AG04449 (cell line): ENCODE measurements at regions not wholly inside any gene's neighbourhood (a gene's known extent, or its start where the extent isn't known, plus 50 kb on each side); places are given as distances from the start of the nearest gene placed in this dataset.
"Not testable (repeated sequence)": the region's sequence is repeated elsewhere in the genome, so short reads cannot be mapped to it uniquely, and the experiment has no call there.

Source experiments
- CTCF ChIA-PET: fragments of 350-600 bp; formaldehyde crosslinking; extraction: SDS; loops from one replicate; lab custom pipeline; 2021; ENCODE audit warnings: antibody characterized with exemption; lab: Yijun Ruan, JAX
- POLR2A ChIA-PET: fragments of 400-600, 350-600 bp; formaldehyde crosslinking; extraction: SDS; loops from one replicate; lab custom pipeline; 2020; ENCODE audit warnings: antibody characterized with exemption, inconsistent platforms; lab: Yijun Ruan, JAX
- DNase-seq: peaks from one replicate; pipeline ENCODE4 v3.0.0-alpha.2; 2010; ENCODE audit warnings: low read depth, low spot score
- H3K4me3 ChIP-seq: 2 replicates; pipeline ENCODE4 v1.5.1; 2011; ENCODE audit warnings: low read depth, mild to moderate bottlenecking, control low read depth, low read length
- TF ChIP-seq, protein P1 (sequence below): IDR thresholded peaks from one replicate; pipeline ENCODE4 v1.5.1; 2011; ENCODE audit warnings: mild to moderate bottlenecking, moderate library complexity, low read length, control low read depth, inconsistent platforms; ENCODE audit not compliant: insufficient read depth; ENCODE audit errors: missing control alignments

DNA sequence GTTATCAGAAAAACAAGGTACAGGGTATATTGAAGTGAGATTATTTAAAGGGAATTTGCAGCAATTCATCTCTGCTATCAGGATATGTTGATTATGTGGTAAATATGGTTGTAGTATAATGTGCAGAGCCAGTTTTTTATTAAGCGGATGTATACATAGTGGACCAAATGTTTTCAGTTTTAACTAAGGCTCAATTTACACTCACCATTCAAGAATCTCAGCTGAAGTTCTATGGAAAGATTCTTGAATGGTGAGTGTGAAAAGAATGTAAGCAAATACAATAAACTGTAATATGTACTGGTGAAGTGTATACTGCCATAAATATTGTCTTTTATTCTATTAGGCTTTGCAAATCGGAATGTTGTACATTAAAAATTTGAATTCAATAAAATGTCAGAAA, 895.9 kb upstream of the CDH10 start:
- CTCF ChIA-PET = no interaction called here
- TF ChIP-seq, protein P1, sequence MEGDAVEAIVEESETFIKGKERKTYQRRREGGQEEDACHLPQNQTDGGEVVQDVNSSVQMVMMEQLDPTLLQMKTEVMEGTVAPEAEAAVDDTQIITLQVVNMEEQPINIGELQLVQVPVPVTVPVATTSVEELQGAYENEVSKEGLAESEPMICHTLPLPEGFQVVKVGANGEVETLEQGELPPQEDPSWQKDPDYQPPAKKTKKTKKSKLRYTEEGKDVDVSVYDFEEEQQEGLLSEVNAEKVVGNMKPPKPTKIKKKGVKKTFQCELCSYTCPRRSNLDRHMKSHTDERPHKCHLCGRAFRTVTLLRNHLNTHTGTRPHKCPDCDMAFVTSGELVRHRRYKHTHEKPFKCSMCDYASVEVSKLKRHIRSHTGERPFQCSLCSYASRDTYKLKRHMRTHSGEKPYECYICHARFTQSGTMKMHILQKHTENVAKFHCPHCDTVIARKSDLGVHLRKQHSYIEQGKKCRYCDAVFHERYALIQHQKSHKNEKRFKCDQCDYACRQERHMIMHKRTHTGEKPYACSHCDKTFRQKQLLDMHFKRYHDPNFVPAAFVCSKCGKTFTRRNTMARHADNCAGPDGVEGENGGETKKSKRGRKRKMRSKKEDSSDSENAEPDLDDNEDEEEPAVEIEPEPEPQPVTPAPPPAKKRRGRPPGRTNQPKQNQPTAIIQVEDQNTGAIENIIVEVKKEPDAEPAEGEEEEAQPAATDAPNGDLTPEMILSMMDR = no peak
- no peak for DNase-seq
- H3K4me3 ChIP-seq = no peak overlapping the region
- POLR2A ChIA-PET = no interaction called here

DNA sequence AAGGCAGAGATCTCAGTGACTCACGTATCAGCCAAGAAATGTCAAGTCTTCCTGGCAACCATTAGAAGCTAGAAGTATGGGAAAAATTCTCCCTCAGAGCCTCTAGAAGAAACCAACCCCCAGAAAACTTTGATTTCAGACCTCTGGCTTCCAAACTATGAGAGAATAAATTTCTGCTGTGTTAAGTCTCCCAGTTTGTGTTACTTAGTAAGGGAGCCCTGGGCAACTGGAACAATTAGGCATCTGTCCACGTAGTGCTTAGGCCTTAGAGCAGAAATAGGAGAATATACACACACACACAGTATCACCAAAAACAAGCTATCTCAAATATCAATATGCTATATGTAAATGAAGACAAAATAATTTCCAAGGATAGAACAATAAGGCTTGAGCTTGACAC, 894.8 kb upstream of the CDH10 start:
- no peak for DNase-seq
- POLR2A ChIA-PET = no interaction called here

DNA sequence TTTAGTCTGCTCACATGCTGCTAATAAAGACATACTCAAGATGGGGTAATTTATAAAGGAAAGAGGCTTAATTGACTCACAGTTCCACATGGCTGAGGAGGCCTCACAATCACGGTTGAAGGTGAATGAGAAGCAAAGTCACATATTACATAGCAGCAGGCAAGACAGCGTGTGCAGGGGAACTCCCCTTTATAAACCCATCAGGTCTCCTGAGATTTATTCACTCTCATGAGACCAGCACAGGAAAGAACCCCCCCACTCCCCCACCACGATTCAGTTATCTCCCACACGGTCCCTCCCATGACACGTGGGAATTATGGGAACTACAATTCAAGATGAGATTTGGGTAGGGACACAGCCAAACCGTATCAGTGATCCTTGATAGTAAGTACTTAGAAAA, 891.7 kb upstream of the CDH10 start:
- CTCF ChIA-PET, POLR2A ChIA-PET, DNase-seq, H3K4me3 ChIP-seq: not testable (repeated sequence)

More for the DNA sequence above, 894.8 kb upstream of the CDH10 start:
- H3K4me3 ChIP-seq = no peak overlapping the region
- TF ChIP-seq, protein P1 = no peak
- CTCF ChIA-PET = no interaction called here

DNA sequence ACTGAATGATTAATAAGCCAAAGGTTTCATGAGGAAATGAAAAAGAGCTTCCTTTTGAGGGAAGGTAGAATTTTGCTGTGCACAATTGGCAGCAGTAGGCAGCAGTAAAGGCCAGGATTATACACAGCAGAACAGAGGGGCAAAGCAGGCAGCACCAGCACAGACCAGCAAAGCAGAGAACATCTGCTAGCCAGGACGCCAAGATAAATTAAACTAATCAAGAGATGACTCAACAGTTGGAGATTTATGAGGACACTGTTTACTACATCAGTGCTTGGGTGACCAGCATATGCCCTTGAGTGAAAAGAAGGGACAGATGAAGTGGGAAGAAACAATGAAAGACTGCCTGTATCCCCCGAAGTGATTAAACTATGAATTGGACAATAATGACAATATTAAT, 871.4 kb upstream of the CDH10 start:
- no peak for DNase-seq
- ChIA-PET POLR2A (no interaction called here), CTCF (no interaction called here)
- TF ChIP-seq, protein P1 = no peak
- no peak overlapping the region for H3K4me3 ChIP-seq

DNA sequence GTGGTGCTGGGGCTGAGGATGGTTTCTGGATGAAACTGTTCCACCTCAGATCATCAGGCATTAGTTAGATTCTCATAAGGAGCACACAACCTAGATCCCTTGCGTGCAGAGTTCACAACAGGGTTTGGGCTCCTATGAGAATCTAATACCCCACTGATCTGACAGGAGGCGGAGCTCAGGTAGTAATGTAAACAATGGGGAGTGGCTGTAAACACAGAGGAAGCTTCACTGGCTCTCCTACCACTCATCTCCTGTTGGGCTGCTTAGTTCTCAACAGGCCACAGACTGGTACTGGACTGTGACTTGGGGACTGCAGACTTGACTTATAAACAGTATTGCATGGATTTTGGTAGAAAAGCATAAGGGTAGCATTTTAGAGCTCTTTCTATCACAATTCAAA, 870.7 kb upstream of the CDH10 start:
- CTCF ChIA-PET = no interaction called here
- no peak for DNase-seq
- TF ChIP-seq, protein P1 = no peak
- H3K4me3 ChIP-seq = no peak overlapping the region
- POLR2A ChIA-PET = no interaction called here

DNA sequence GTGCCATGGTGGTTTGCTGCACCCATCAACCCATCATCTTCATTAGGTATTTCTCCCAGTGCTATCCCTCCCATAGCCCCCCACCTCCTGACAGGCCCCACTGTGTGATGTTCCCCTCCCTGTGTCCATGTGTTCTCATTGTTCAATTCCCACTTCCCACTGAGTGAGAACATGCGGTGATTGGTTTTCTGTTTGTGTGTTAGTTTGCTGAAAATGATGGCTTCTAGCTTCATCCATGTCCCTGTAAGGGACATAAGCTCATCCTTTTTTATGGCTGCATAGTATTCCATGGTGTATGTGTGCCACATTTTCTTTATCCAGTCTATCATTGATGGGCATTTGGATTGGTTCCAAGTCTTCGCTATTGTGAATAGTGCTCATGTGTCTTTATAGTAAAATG, 865.9 kb upstream of the CDH10 start:
- POLR2A ChIA-PET, DNase-seq, CTCF ChIA-PET, H3K4me3 ChIP-seq: not testable (repeated sequence)

DNA sequence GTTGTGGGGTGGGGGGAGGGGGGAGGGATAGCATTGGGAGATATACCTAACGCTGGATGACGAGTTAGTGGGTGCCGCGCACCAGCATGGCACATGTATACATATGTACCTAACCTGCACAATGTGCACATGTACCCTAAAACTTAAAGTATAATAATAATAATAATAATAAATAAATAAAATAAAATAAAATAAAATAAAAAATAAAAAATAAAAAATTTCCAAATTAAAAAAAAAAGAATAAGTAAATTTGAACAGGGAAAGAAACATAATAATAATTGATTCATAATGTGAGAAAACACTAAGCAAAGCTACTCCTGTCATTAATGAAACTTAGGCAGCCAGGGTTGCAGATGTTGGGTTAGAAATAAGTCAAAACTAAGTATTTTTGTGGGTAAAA, 863.2 kb upstream of the CDH10 start:
- H3K4me3 ChIP-seq, POLR2A ChIA-PET, DNase-seq, CTCF ChIA-PET: not testable (repeated sequence)

DNA sequence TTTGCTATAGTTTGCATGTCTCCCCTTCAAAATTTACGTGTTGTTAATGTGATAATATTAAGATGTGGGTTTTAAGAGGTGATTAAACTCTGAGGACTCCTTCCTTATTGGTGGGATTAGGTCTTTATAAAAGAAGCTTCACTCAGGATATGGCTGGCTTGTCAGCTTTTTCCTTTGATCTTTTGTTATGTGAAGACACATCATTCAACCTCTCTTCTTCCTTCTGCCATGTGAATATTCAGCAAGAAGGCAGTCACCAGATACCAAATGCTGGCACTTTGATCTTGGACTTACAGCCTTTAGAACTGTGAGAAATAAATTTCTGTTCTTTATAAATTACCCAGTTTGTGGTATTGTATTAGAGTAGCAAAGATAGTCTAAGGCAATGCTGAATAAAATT, 855.9 kb upstream of the CDH10 start:
- TF ChIP-seq, protein P1 = no peak
- POLR2A ChIA-PET = no interaction called here
- no peak overlapping the region for H3K4me3 ChIP-seq
- DNase-seq = no peak
- CTCF ChIA-PET = no interaction called here
